Activated naive CD4-positive, alpha-beta T cell treated with anti-CD3 and anti-CD28 coated beads for 36 hours (primary cell): ENCODE measurements at regions not wholly inside any gene's neighbourhood (a gene's known extent, or its start where the extent isn't known, plus 50 kb on each side); places are given as distances from the start of the nearest gene placed in this dataset.
"Not testable (repeated sequence)": the region's sequence is repeated elsewhere in the genome, so short reads cannot be mapped to it uniquely, and the experiment has no call there.

ENCODE experiments used
- CTCF ChIA-PET: fragments of 350-600 bp; sonication (Branson Sonifier 250); formaldehyde crosslinking; loops from one replicate; lab custom pipeline; 2021; ENCODE audit warnings: antibody characterized with exemption; lab: Charles Lee
- DNase-seq: peaks from one replicate; pipeline ENCODE4 v3.0.0-alpha.2; 2020
- H3K27ac Mint-ChIP-seq: one replicate; pipeline ENCODE4 v1.8.0; 2021; ENCODE audit warnings: mild to moderate bottlenecking, mixed read lengths
- H3K27me3 Mint-ChIP-seq: one replicate; pipeline ENCODE4 v1.8.0; 2021; ENCODE audit warnings: low read depth, mixed read lengths
- H3K36me3 Mint-ChIP-seq: one replicate; pipeline ENCODE4 v1.8.0; 2021; ENCODE audit warnings: low read depth, mixed read lengths
- H3K4me1 Mint-ChIP-seq: one replicate; pipeline ENCODE4 v1.8.0; 2021; ENCODE audit warnings: low read depth, mixed read lengths
- H3K4me3 Mint-ChIP-seq: one replicate; pipeline ENCODE4 v1.8.0; 2021; ENCODE audit warnings: mild to moderate bottlenecking, moderate library complexity, mixed read lengths
- H3K9me3 Mint-ChIP-seq: one replicate; pipeline ENCODE4 v1.8.0; 2021; ENCODE audit warnings: mixed read lengths
- intact Hi-C: fragments of 100-400 bp; cut with micrococcal nuclease; formaldehyde crosslinking; loops from one replicate; pipeline ENCODE4 v1.15.1; 2023

GRCh38 chr16:18725321-18725720, 64.8 kb downstream of the RPS15A start:
- CTCF ChIA-PET, H3K4me3 Mint-ChIP-seq, H3K4me1 Mint-ChIP-seq, H3K27me3 Mint-ChIP-seq, H3K9me3 Mint-ChIP-seq, DNase-seq, H3K27ac Mint-ChIP-seq, intact Hi-C loops, H3K36me3 Mint-ChIP-seq: not testable (repeated sequence)

- H3K4me1 Mint-ChIP-seq, DNase-seq, intact Hi-C loops, H3K4me3 Mint-ChIP-seq, H3K9me3 Mint-ChIP-seq, H3K27me3 Mint-ChIP-seq, H3K36me3 Mint-ChIP-seq, H3K27ac Mint-ChIP-seq, CTCF ChIA-PET: not testable (repeated sequence)
These were observed 70.2 kb downstream of the RPS15A start for GRCh38 chr16:18719978-18720377.

GRCh38 chr16:18712580-18712979, 77.6 kb downstream of the RPS15A start:
- H3K4me1 Mint-ChIP-seq, H3K27me3 Mint-ChIP-seq, DNase-seq, CTCF ChIA-PET, intact Hi-C loops, H3K9me3 Mint-ChIP-seq, H3K27ac Mint-ChIP-seq, H3K4me3 Mint-ChIP-seq, H3K36me3 Mint-ChIP-seq: not testable (repeated sequence)

GRCh38 chr16:18710659-18711058, 79.5 kb downstream of the RPS15A start:
- DNase-seq, CTCF ChIA-PET, H3K9me3 Mint-ChIP-seq, H3K36me3 Mint-ChIP-seq, H3K4me1 Mint-ChIP-seq, intact Hi-C loops, H3K27me3 Mint-ChIP-seq, H3K4me3 Mint-ChIP-seq, H3K27ac Mint-ChIP-seq: not testable (repeated sequence)

GRCh38 chr16:18701239-18701638, 88.9 kb downstream of the RPS15A start:
- intact Hi-C loops, CTCF ChIA-PET, H3K36me3 Mint-ChIP-seq, H3K27me3 Mint-ChIP-seq, H3K4me1 Mint-ChIP-seq, H3K27ac Mint-ChIP-seq, H3K4me3 Mint-ChIP-seq, H3K9me3 Mint-ChIP-seq, DNase-seq: not testable (repeated sequence)

- intact Hi-C loops, CTCF ChIA-PET, H3K9me3 Mint-ChIP-seq, H3K27ac Mint-ChIP-seq, H3K4me3 Mint-ChIP-seq, H3K36me3 Mint-ChIP-seq, DNase-seq, H3K4me1 Mint-ChIP-seq, H3K27me3 Mint-ChIP-seq: not testable (repeated sequence)
These were observed 94.1 kb downstream of the RPS15A start for GRCh38 chr16:18696029-18696428.

GRCh38 chr16:18686079-18686968, 103.8 kb downstream of the RPS15A start:
- H3K9me3 Mint-ChIP-seq, H3K4me1 Mint-ChIP-seq, H3K36me3 Mint-ChIP-seq, intact Hi-C loops, H3K4me3 Mint-ChIP-seq, CTCF ChIA-PET, H3K27me3 Mint-ChIP-seq, H3K27ac Mint-ChIP-seq: not testable (repeated sequence)
- DNase-seq: peak; percentile 10

- DNase-seq, H3K4me3 Mint-ChIP-seq, H3K4me1 Mint-ChIP-seq, H3K36me3 Mint-ChIP-seq, H3K9me3 Mint-ChIP-seq, H3K27ac Mint-ChIP-seq, H3K27me3 Mint-ChIP-seq, CTCF ChIA-PET, intact Hi-C loops: not testable (repeated sequence)
These were observed 83.9 kb upstream of the NOMO2 start for GRCh38 chr16:18645784-18646183.

GRCh38 chr16:18636928-18637327, 75.0 kb upstream of the NOMO2 start:
- H3K4me3 Mint-ChIP-seq, CTCF ChIA-PET, H3K4me1 Mint-ChIP-seq, H3K9me3 Mint-ChIP-seq, H3K27ac Mint-ChIP-seq, DNase-seq, intact Hi-C loops, H3K27me3 Mint-ChIP-seq, H3K36me3 Mint-ChIP-seq: not testable (repeated sequence)

GRCh38 chr16:18636148-18636547, 74.3 kb upstream of the NOMO2 start:
- H3K4me1 Mint-ChIP-seq, intact Hi-C loops, H3K27ac Mint-ChIP-seq, H3K36me3 Mint-ChIP-seq, CTCF ChIA-PET, DNase-seq, H3K4me3 Mint-ChIP-seq, H3K27me3 Mint-ChIP-seq, H3K9me3 Mint-ChIP-seq: not testable (repeated sequence)

DNA sequence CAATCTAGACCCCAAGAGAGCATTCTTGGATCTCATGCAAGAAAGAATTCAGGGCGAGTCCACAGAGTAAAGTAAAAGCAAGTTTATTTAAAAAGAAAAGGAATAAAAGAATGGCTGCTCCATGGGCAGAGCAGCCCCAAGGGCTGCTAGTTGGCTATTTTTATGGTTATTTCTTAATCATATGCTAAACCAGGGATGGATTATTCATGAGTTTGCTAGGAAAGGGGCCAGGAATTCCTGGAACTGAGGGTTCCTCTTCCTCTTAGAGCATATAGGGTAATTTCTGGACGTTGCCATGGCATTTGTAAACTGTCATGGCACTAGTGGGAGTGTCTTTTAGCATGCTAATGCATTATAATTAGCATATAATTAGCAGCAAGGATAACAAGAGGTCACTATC, 73.1 kb upstream of the NOMO2 start:
- H3K9me3 Mint-ChIP-seq, H3K27ac Mint-ChIP-seq, CTCF ChIA-PET, H3K36me3 Mint-ChIP-seq, intact Hi-C loops, H3K4me3 Mint-ChIP-seq, H3K27me3 Mint-ChIP-seq, DNase-seq, H3K4me1 Mint-ChIP-seq: not testable (repeated sequence)

DNA sequence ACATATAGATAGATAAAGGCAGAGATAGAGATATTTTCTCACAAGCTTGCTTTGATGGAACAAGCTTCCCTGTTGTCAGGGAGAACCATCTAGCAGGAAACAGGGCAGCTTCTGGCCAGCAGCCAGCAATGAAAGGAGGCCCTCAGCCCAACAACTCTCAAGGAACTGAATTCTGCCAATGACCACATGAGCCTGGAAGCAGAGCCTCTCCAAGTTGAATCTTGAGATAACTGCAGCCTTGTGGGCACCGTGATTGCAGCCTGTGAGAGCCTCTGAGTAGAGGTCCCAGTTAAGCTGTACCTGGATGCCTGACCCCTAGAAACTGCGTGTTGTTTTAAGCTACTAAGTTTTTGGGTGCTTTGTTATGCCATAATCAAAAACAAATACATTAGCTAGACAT, 69.8 kb upstream of the NOMO2 start:
- H3K27ac Mint-ChIP-seq, H3K4me3 Mint-ChIP-seq, intact Hi-C loops, H3K4me1 Mint-ChIP-seq, CTCF ChIA-PET, H3K27me3 Mint-ChIP-seq, H3K36me3 Mint-ChIP-seq, DNase-seq, H3K9me3 Mint-ChIP-seq: not testable (repeated sequence)

DNA sequence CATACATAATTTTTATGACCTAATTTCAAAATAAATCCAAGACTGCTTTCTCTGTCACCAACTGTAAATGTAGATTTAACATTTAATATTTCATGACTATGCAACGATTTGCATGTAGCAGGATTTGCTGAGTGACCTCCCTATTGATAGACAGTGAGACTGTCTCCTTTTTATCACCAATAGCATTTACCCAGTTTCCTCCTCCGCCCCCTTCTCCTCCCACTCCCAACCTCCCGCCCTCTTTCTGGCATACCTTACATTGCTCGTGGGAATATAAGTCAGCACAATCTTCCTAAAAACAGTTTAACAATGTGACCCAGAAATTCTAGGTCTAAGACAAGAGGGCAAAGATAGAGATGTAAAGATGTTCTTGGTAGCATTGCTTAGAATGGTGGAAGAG, 55.1 kb upstream of the NOMO2 start:
- H3K9me3 Mint-ChIP-seq, DNase-seq, H3K36me3 Mint-ChIP-seq, H3K4me3 Mint-ChIP-seq, H3K27me3 Mint-ChIP-seq, H3K4me1 Mint-ChIP-seq, CTCF ChIA-PET, intact Hi-C loops, H3K27ac Mint-ChIP-seq: not testable (repeated sequence)
